Endodermal cell (in vitro differentiated cells): ENCODE measurements at regions not wholly inside any gene's neighbourhood (a gene's known extent, or its start where the extent isn't known, plus 50 kb on each side); places are given as distances from the start of the nearest gene placed in this dataset.

Experiments used
- DNase-seq: peaks from one replicate; pipeline ENCODE4 v3.0.0-alpha.2; 2017
- H3K27ac ChIP-seq: 2 replicates; pipeline ENCODE4 v1.5.1; 2013; ENCODE audit warnings: mild to moderate bottlenecking, low read depth, low read length, moderate library complexity
- H3K27me3 ChIP-seq: 2 replicates; pipeline ENCODE4 v1.6.1; 2013; ENCODE audit warnings: mild to moderate bottlenecking, low read length, moderate library complexity; ENCODE audit not compliant: insufficient read depth, control insufficient read depth, poor library complexity, severe bottlenecking
- H3K36me3 ChIP-seq: 2 replicates; pipeline ENCODE4 v1.7.0; 2013; ENCODE audit warnings: mild to moderate bottlenecking, low read length, moderate library complexity; ENCODE audit not compliant: control insufficient read depth, insufficient read depth
- H3K4me1 ChIP-seq: one replicate; pipeline ENCODE4 v1.7.0; 2013; ENCODE audit warnings: low read length; ENCODE audit not compliant: control insufficient read depth, insufficient read depth
- H3K4me3 ChIP-seq: 2 replicates; pipeline ENCODE4 v1.5.1; 2013; ENCODE audit warnings: mild to moderate bottlenecking, low read length, moderate library complexity
- H3K9ac ChIP-seq: 2 replicates; pipeline ENCODE4 v1.6.1; 2013; ENCODE audit warnings: mild to moderate bottlenecking, low read length, moderate library complexity; ENCODE audit not compliant: poor library complexity, severe bottlenecking; ENCODE audit errors: extremely low read depth
- H3K9me3 ChIP-seq: 2 replicates; pipeline ENCODE4 v1.6.1; 2013; ENCODE audit warnings: mild to moderate bottlenecking, low read length, moderate library complexity; ENCODE audit not compliant: control insufficient read depth
- H3K27ac Mint-ChIP-seq: 2 replicates; pipeline ENCODE4 v1.8.0; 2020; ENCODE audit warnings: mixed read lengths
- H3K27me3 Mint-ChIP-seq: 2 replicates; pipeline ENCODE4 v1.8.0; 2021; ENCODE audit warnings: mild to moderate bottlenecking, mixed read lengths; ENCODE audit not compliant: insufficient read depth
- H3K36me3 Mint-ChIP-seq: 2 replicates; pipeline ENCODE4 v1.8.0; 2020; ENCODE audit warnings: low read depth, mixed read lengths
- H3K4me1 Mint-ChIP-seq: 2 replicates; pipeline ENCODE4 v1.8.0; 2020; ENCODE audit warnings: mixed read lengths
- H3K4me3 Mint-ChIP-seq: 2 replicates; pipeline ENCODE4 v1.8.0; 2020; ENCODE audit warnings: mild to moderate bottlenecking, moderate library complexity, mixed read lengths
- H3K9me3 Mint-ChIP-seq: 2 replicates; pipeline ENCODE4 v1.8.0; 2020; ENCODE audit warnings: mild to moderate bottlenecking, mixed read lengths
- CTCF ChIP-seq: fragments of 200-600 bp; sonication (generic); conservative IDR thresholded peaks from 2 replicates; pipeline ENCODE4 v1.5.0; 2021; ENCODE audit warnings: antibody characterized with exemption, mild to moderate bottlenecking
- WGBS, 2 experiments: methylation state at CpG; one replicate each; pipeline versions ENCODE4 v1.1.5 to v1.1.7; 2013; ENCODE audit warnings: missing lambda C conversion rate in 2 of 2, mixed read lengths in 1 of 2; ENCODE audit not compliant: insufficient coverage in 1 of 2, insufficient read length in 1 of 2; 5-methylcytosine and 5-hydroxymethylcytosine counted together

GRCh38 chr10:44587488-44588318 lies 202.8 kb upstream of the CXCL12 start:
- no peak for TF ChIP-seq CTCF
- H3K9me3 Mint-ChIP-seq: no peaks in the 10 kb centered on the region

DNA sequence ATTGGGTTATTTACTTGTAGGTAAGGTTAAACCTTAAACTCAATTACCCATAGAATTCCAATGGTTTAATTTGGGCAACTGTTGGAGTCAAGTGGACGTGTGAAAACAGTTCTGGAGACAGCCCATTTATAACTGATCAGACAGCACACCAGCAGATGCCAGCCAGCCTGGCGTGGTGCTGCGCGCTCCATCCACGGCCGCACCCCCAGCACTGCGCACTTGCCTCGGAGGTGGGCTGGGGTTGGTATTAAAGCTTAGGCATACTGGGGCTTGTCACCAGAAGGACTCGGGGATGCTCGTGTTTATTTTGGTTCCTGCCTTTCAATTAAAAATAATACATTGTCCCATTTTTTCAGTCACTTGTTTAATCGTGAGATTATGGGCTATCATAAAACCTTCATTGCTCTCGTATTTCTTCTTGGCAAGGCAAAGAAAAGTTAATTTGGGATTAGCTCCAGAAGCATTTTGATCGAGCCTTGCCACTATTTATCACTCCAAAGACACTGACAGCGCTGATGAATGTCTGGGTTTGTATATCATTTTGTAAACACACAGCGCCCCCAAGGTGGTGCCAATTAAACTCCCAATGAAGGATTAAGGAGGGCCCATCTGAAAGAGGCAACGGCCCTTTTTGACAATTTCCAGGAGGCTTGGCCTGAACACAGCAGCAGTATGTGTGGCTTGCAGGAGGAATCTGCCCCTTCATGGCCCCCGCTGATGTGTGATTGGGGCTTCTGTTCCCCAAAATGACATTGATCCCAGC lies 204.5 kb upstream of the CXCL12 start:
- WGBS, 2 experiments: 90 to 94% methylated on average over 10 to 17 of the region's 17 CpGs
- H3K4me1 ChIP-seq: no peaks in the 10 kb centered on the region
- no peak overlapping the region for H3K9ac ChIP-seq
- no peaks in the 10 kb centered on the region for H3K27me3 Mint-ChIP-seq
- H3K27me3 ChIP-seq: no peaks in the 10 kb centered on the region
- H3K9me3 ChIP-seq: no peaks in the 10 kb centered on the region
- H3K4me1 Mint-ChIP-seq: peaks cover 1% of the 10 kb centered on the region
- no peak overlapping the region for H3K27ac Mint-ChIP-seq
- no peak overlapping the region for H3K27ac ChIP-seq
- no peak overlapping the region for H3K4me3 ChIP-seq
- no peak overlapping the region for H3K4me3 Mint-ChIP-seq
- H3K36me3 ChIP-seq: no peaks in the 10 kb centered on the region
- no peaks in the 10 kb centered on the region for H3K9me3 Mint-ChIP-seq
- TF ChIP-seq CTCF: no peak
- DNase-seq: no peak
- no peaks in the 10 kb centered on the region for H3K36me3 Mint-ChIP-seq

More at GRCh38 chr10:44587488-44588318, 202.8 kb upstream of the CXCL12 start:
- no peak overlapping the region for H3K27ac ChIP-seq
- no peak overlapping the region for H3K27ac Mint-ChIP-seq
- H3K27me3 ChIP-seq: no peaks in the 10 kb centered on the region
- H3K4me1 Mint-ChIP-seq: no peaks in the 10 kb centered on the region
- no peaks in the 10 kb centered on the region for H3K36me3 Mint-ChIP-seq
- H3K36me3 ChIP-seq: no peaks in the 10 kb centered on the region
- no peaks in the 10 kb centered on the region for H3K27me3 Mint-ChIP-seq
- no peaks in the 10 kb centered on the region for H3K9me3 ChIP-seq
- WGBS, 2 experiments: 83 to 94% methylated on average over 10 to 11 of the region's 11 CpGs
- peak; percentile 35 for DNase-seq
- H3K4me1 ChIP-seq: no peaks in the 10 kb centered on the region
- no peak overlapping the region for H3K9ac ChIP-seq
- H3K4me3 ChIP-seq: no peak overlapping the region
- H3K4me3 Mint-ChIP-seq: no peak overlapping the region

DNA sequence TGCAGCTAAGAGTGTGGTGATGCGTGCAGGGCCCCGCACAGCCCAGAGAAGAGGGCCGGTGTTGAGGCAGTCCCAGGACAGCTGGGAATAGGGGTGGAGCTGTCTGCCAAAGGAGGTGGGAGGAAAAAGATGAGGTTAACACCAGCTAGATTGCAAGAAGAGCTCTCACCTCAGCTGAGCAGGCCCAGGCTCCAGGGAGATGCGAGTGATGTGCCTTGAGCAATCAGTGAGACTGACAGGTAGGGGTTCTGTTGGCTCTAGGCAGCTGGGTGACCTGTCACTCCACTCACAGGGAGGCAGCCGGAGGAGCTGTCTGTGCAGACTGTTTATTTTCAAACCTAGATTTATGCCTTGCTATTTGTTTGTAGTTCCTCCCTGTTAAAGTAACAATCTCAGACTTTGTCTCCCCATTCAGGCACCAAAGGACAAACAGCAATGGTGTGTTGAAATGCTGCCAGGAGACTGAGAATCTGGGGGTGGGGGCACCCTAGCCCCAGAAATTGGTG lies 205.1 kb upstream of the CXCL12 start:
- Histone ChIP-seq H3K27ac (no peak overlapping the region), H3K4me3 (no peak overlapping the region), H3K9me3 (no peaks in the 10 kb centered on the region), H3K4me1 (no peaks in the 10 kb centered on the region), H3K9ac (no peak overlapping the region), H3K36me3 (no peaks in the 10 kb centered on the region), H3K27me3 (no peaks in the 10 kb centered on the region)
- peaks cover 2% of the 10 kb centered on the region for H3K4me1 Mint-ChIP-seq
- TF ChIP-seq CTCF: no peak
- H3K4me3 Mint-ChIP-seq: no peak overlapping the region
- peak; percentile 50 for DNase-seq
- H3K9me3 Mint-ChIP-seq: no peaks in the 10 kb centered on the region
- H3K36me3 Mint-ChIP-seq: no peaks in the 10 kb centered on the region
- WGBS, 2 experiments: 91 to 95% methylated on average over 4 to 5 of the region's 5 CpGs
- H3K27me3 Mint-ChIP-seq: no peaks in the 10 kb centered on the region
- H3K27ac Mint-ChIP-seq: no peak overlapping the region
